Prostate gland (tissue), 2 donors: ENCODE measurements at regions not wholly inside any gene's neighbourhood (a gene's known extent, or its start where the extent isn't known, plus 50 kb on each side); places are given as distances from the start of the nearest gene placed in this dataset.
"Not testable (repeated sequence)": the region's sequence is repeated elsewhere in the genome, so short reads cannot be mapped to it uniquely, and the experiment has no call there.

Source experiments
- DNase-seq: peaks from one replicate; pipeline ENCODE4 v3.0.0-alpha.2; 2019; ENCODE audit warnings: low spot score
- H3K27ac ChIP-seq, 2 donors: fragments of 200-600 bp; sonication (generic); 2 replicates each; pipeline ENCODE4 v1.5.1; 2017 to 2019
- H3K27me3 ChIP-seq: fragments of 200-600 bp; sonication (generic); replicated peaks from 2 replicates; pipeline ENCODE4 v1.5.1; 2019; ENCODE audit not compliant: insufficient read depth
- H3K36me3 ChIP-seq, 2 donors: fragments of 200-600 bp; sonication (generic); 1 replicate in 1 of 2; 2 replicates in 1 of 2; pipeline versions ENCODE4 v1.5.1 to v1.8.1; 2017 to 2019
- H3K4me1 ChIP-seq: fragments of 200-600 bp; sonication (generic); replicated peaks from 2 replicates; pipeline ENCODE4 v1.5.1; 2019
- H3K4me3 ChIP-seq, 2 donors: fragments of 200-600 bp; sonication (generic); 2 replicates each; pipeline ENCODE4 v1.5.1; 2017 to 2019
- H3K9me3 ChIP-seq: fragments of 200-600 bp; sonication (generic); 2 replicates; pipeline ENCODE4 v1.5.1; 2017
- POLR2A ChIP-seq: fragments of 450-650 bp; IDR thresholded peaks from one replicate; pipeline ENCODE4 v1.6.1; 2016; ENCODE audit warnings: antibody characterized with exemption, mild to moderate bottlenecking
- POLR2AphosphoS5 ChIP-seq: sonication (generic); formaldehyde crosslinking; IDR thresholded peaks from one replicate; pipeline ENCODE4 v1.6.1; 2017; ENCODE audit warnings: antibody characterized with exemption
- WGBS: methylation state at CpG from one replicate; pipeline ENCODE4 v1.1.5; 2018; 5-methylcytosine and 5-hydroxymethylcytosine counted together
- intact Hi-C: fragments of 100-400 bp; cut with DNase I; formaldehyde crosslinking; loops from one replicate; pipeline ENCODE4 v1.14.2; 2022
- TF ChIP-seq, protein P1 (sequence below), 4 experiments: fragments of 200-600 bp in 2 of 4; fragments of 450-650 bp in 2 of 4; sonication (generic) in 2 of 4; IDR thresholded peaks; 1 replicate in 3 of 4; 2 replicates in 1 of 4; pipeline ENCODE4 v1.5.1; 2016 to 2019; ENCODE audit warnings: antibody characterized with exemption in 4 of 4, mild to moderate bottlenecking in 2 of 4, moderate library complexity in 2 of 4

DNA sequence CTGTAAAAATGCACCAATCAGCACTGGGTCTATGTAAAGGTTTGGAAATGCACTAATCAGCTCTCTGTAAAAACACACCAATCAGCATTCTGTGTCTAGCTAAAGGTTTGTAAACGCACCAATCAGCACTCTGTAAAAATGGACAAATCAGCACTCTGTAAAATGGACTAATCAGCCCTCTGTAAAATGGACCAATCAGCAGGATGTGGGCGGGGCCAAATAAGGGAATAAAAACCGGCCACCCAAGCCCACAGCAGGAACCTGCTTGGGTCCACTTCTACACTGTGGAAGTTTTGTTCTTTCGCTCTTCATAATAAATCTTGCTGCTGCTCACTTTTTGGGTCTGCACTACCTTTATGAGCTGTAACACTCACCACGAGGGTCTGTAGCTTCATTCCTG lies 101.0 kb downstream of the SMC2 start:
- H3K27me3 ChIP-seq, H3K36me3 ChIP-seq, H3K9me3 ChIP-seq, H3K27ac ChIP-seq, intact Hi-C loops, DNase-seq, H3K4me1 ChIP-seq, H3K4me3 ChIP-seq: not testable (repeated sequence)
- WGBS = 85% methylated on average over 5 of the region's 5 CpGs

DNA sequence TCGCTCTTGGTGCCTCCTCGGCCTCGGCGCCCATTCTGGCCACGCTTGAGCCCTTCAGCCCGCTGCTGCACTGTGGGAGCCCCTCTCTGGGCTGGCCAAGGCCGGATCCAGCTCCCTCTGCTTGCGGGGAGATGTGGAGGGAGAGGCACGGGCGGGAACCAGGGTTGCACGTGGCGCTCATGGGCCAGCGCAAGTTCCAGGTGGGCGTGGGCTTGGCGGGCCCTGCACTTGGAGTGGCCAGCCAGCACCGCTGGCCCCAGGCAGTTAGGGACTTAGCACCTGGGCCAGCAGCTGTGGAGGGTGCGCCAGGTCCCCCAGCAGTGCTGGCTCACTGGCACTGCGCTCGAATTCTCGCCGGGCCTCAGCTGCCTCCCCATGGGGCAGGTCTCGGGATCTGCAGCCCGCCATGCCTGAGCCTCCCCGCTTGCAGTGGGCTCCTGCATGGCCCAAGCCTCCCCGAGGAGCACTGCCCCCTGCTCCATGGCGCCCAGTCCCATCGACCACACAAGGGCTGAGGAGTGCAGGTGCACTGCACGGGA lies 106.4 kb downstream of the SMC2 start:
- H3K27ac ChIP-seq = no peak overlapping the region
- no peaks in the 10 kb centered on the region for H3K4me1 ChIP-seq
- no peaks in the 10 kb centered on the region for H3K36me3 ChIP-seq
- 88% methylated on average over 28 of the region's 28 CpGs for WGBS
- no peaks in the 10 kb centered on the region for H3K27me3 ChIP-seq
- no peak for DNase-seq
- TF ChIP-seq, protein P1, sequence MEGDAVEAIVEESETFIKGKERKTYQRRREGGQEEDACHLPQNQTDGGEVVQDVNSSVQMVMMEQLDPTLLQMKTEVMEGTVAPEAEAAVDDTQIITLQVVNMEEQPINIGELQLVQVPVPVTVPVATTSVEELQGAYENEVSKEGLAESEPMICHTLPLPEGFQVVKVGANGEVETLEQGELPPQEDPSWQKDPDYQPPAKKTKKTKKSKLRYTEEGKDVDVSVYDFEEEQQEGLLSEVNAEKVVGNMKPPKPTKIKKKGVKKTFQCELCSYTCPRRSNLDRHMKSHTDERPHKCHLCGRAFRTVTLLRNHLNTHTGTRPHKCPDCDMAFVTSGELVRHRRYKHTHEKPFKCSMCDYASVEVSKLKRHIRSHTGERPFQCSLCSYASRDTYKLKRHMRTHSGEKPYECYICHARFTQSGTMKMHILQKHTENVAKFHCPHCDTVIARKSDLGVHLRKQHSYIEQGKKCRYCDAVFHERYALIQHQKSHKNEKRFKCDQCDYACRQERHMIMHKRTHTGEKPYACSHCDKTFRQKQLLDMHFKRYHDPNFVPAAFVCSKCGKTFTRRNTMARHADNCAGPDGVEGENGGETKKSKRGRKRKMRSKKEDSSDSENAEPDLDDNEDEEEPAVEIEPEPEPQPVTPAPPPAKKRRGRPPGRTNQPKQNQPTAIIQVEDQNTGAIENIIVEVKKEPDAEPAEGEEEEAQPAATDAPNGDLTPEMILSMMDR (IDR thresholded peaks at IDR 0.05) = no peak
- TF ChIP-seq POLR2AphosphoS5 (no peak), POLR2A (no peak)
- intact Hi-C loops = no loop called here
- no peaks in the 10 kb centered on the region for H3K9me3 ChIP-seq
- H3K4me3 ChIP-seq = no peak overlapping the region

DNA sequence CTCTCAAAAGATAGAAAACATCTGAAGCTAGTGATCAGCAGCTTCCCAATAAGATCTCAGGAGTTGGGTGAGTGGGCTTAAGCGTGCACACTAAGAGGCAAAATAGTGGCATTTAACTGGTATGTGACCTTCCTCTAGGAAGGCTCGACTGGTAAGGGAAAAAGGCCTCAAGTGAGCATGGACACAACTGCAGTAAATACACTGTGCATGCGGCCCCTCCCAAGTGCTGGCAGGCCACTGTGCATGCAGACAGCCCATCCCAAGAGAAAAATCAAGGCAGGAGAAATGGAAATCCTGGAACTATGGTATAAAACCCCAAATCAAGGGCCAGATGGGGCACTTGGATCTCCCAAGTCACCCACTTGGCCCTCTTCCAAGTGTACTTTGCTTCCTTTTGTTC lies 112.7 kb downstream of the SMC2 start:
- no peaks in the 10 kb centered on the region for H3K4me1 ChIP-seq
- H3K36me3 ChIP-seq = no peaks in the 10 kb centered on the region
- no peaks in the 10 kb centered on the region for H3K9me3 ChIP-seq
- no peak for DNase-seq
- H3K4me3 ChIP-seq = no peak overlapping the region
- H3K27me3 ChIP-seq = no peaks in the 10 kb centered on the region
- TF ChIP-seq POLR2AphosphoS5 (no peak), POLR2A (no peak)
- TF ChIP-seq, protein P1 (IDR thresholded peaks at IDR 0.05) = no peak
- intact Hi-C loops = no loop called here
- 72% methylated on average over 3 of the region's 3 CpGs for whole genome bisulfite sequencing
- no peak overlapping the region for H3K27ac ChIP-seq

DNA sequence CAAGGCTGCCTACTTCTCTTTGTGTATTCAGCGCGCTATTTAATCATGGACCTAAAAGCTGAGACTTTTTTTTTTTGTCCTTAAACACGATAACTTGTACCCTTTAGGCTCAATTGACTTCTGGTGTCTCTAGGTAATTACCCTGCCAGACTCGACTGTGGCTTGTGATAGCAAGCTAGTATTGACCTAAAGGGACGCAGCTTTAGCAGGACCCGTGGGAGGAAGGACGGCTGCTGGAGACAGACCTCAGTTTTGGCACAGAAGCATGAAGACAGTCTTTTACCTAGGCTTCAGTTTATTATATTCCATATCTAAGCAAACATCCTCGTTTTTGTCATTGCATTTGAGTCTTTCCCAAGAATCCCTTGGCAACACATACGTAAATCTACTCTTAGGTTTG lies 115.3 kb downstream of the SMC2 start:
- intact Hi-C loops = no loop called here
- TF ChIP-seq POLR2AphosphoS5 (no peak), POLR2A (no peak)
- TF ChIP-seq, protein P1 (IDR thresholded peaks at IDR 0.05) = no peak
- no peak overlapping the region for H3K27ac ChIP-seq
- WGBS = 73% methylated on average over 9 of the region's 9 CpGs
- H3K4me3 ChIP-seq = no peak overlapping the region
- H3K36me3 ChIP-seq = no peaks in the 10 kb centered on the region
- no peaks in the 10 kb centered on the region for H3K27me3 ChIP-seq
- no peaks in the 10 kb centered on the region for H3K4me1 ChIP-seq
- no peaks in the 10 kb centered on the region for H3K9me3 ChIP-seq
- DNase-seq = no peak

DNA sequence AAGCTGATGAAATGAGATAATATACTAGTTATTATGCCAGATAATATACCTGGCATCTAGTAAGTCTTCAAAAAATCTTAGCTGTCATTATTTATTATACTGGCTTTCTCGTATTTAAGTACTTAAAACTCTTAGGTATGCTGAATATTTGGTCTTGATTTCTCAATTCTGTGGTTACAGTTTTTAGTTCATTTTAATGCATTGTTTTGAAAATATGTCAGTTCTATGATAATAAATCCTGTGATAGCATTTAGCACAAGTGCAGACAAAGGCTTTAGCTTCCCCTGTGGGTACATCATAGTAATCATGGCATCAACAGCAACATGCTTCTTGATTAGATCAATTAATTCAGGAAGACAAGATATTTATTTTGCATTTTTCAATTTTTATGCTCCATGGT lies 133.0 kb downstream of the SMC2 start:
- no peak for TF ChIP-seq POLR2AphosphoS5
- TF ChIP-seq POLR2A = no peak
- TF ChIP-seq, protein P1 (IDR thresholded peaks at IDR 0.05) = no peak
- no peaks in the 10 kb centered on the region for H3K9me3 ChIP-seq
- 78% methylated on average over 1 of the region's 1 CpG for WGBS
- no peaks in the 10 kb centered on the region for H3K36me3 ChIP-seq
- no peaks in the 10 kb centered on the region for H3K4me1 ChIP-seq
- H3K4me3 ChIP-seq = no peak overlapping the region
- no peaks in the 10 kb centered on the region for H3K27me3 ChIP-seq
- DNase-seq = no peak
- no peak overlapping the region for H3K27ac ChIP-seq
- intact Hi-C loops = no loop called here
